Fibroblast of skin of back (primary cell): ENCODE measurements at regions not wholly inside any gene's neighbourhood (a gene's known extent, or its start where the extent isn't known, plus 50 kb on each side); places are given as distances from the start of the nearest gene placed in this dataset.
"Not testable (repeated sequence)": the region's sequence is repeated elsewhere in the genome, so short reads cannot be mapped to it uniquely, and the experiment has no call there.

Experiments
- DNase-seq: peaks from one replicate; pipeline ENCODE4 v3.0.0-alpha.2; 2013

DNA sequence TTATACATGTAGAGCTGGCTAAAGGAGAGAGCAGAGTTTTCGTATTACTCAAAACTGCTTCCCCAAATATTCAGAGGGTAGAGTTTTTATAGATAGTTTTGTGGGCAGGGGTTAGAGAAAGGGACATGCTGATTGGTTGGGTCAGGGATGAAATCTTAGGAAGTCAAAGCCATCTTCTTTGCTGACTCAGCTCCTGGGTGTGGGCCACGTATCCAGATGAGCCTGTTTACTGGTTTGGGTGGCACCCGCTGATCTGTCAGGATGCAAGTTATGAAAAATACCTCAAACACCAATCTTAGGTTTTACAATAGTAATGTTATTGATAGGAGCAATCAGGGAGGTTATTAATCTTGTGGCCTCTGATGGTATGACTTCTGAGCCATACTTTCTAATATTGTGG, 164.0 kb upstream of the NPAP1 start:
- not testable (repeated sequence) for DNase-seq

- not testable (repeated sequence) for DNase-seq
Measured at GRCh38 chr15:24518772-24519171, 156.8 kb upstream of the NPAP1 start.

DNA sequence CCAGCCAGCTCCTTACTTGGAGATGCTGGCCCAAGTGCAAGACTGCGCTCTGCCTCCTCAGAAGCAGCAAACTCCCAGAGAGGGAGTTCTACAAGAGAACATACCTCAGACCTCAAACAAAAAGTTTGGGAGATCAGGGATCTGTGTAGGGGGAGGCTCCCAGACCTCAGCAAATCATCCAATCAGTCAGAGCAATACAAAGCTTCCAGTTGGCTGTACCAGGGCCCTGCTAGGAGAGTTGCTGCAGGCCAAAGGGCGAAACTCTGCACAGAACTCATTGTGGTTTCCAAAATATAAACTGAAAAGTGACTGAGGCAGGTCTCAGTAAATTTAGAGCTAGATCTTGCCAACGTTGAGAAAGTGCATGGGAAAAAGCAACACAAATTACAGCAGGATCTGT, 144.3 kb upstream of the NPAP1 start:
- DNase-seq, result not testable (repeated sequence)

GRCh38 chr15:24534032-24534431, 141.5 kb upstream of the NPAP1 start:
- DNase-seq, result not testable (repeated sequence)

DNA sequence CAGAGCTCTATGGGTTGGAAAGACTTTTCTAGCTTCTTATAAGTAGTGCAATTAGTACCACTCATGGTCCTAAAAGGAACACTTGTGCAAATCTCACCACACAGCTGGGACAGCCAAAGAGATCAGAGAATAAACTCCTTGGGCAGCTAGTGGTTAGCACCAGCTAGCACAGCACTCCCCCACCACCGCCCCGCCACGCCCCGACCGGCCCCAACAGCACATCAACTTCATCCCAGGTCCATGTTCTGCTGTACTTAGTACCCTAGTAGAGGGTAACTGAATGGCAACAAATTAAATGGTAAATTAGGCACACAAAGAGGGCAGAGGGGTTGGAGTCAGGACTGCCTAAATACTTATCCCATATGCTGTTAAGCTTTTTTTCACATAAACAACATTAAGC, 118.3 kb upstream of the NPAP1 start:
- DNase-seq, result not testable (repeated sequence)

DNA sequence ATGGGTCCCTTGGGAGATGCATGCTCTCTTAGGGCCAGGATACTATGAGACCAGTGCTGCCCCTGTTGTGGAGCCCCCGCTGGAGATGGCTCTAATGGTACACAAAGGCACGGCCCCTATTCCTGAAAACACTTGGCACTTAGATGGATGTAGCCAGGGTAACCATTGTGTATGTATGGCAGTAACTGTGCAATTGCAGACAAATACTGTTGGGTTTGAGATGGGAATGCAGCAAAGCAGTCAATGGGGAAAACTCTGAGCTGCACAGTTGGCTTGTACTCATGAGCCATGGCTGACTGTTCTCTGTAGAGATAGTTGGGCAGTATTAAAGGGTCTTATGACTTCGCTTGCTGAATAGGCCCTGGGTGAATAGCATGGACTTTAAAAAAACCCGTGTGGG, 67.9 kb upstream of the NPAP1 start:
- DNase-seq, result no peak

GRCh38 chr15:24617646-24618045, 57.9 kb upstream of the NPAP1 start:
- no peak for DNase-seq

DNA sequence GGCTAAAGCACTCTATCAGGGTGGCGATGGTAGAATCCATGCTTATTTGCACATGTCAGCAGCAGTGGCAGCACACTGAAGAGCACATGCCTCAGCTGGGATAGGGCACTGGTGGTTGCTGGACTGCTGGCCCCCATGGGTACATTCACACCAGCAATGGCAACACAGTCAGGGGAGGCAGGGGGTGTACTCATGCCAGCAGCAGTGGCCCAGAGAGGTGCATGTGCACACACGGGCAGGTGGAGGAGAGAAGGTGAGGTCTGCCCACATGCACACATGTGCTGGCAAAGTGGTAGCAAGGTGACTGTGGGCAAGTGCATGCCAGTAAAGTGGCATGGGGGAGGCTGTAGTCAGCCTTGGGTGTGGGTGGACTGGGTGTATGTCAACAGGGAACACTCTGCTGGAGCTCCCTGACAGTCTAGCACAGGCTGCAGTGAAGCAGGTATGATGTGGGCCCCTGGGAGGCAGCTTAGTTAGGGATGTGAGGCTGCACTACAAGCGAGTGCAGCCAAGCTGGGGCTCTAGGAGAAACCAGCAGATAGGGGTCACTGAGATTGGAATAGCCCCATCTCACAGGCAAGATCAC, 53.9 kb upstream of the NPAP1 start:
- DNase-seq, result no peak
